Liver (tissue), 8 donors: ENCODE measurements at regions not wholly inside any gene's neighbourhood (a gene's known extent, or its start where the extent isn't known, plus 50 kb on each side); places are given as distances from the start of the nearest gene placed in this dataset.

Experiments
- DNase-seq: peaks from one replicate; pipeline ENCODE4 v3.0.0-alpha.2; 2017; ENCODE audit warnings: low spot score
- H3K27ac ChIP-seq, 2 donors: one replicate each; pipeline ENCODE4 v1.7.0; 2013; ENCODE audit warnings: inconsistent platforms in 2 of 2, low read length in 2 of 2, control low read depth in 1 of 2, low read depth in 1 of 2, mild to moderate bottlenecking in 1 of 2
- H3K27me3 ChIP-seq, 4 donors: one replicate each; pipeline versions ENCODE4 v1.6.1 to v1.7.0; 2013; ENCODE audit warnings: low read length in 3 of 4, inconsistent platforms in 1 of 4, mild to moderate bottlenecking in 1 of 4, moderate library complexity in 1 of 4; ENCODE audit not compliant: control insufficient read depth in 4 of 4, insufficient read depth in 4 of 4
- H3K36me3 ChIP-seq, 4 donors: one replicate each; pipeline versions ENCODE4 v1.6.1 to v1.7.0; 2013; ENCODE audit warnings: low read length in 3 of 4, mild to moderate bottlenecking in 3 of 4, low read depth in 1 of 4, moderate library complexity in 1 of 4; ENCODE audit not compliant: control insufficient read depth in 4 of 4, insufficient read depth in 3 of 4
- H3K4me1 ChIP-seq, 4 donors: one replicate each; pipeline versions ENCODE4 v1.6.1 to v1.7.0; 2013; ENCODE audit warnings: low read length in 3 of 4, mild to moderate bottlenecking in 3 of 4, moderate library complexity in 1 of 4; ENCODE audit not compliant: control insufficient read depth in 4 of 4, insufficient read depth in 4 of 4
- H3K4me3 ChIP-seq, 3 donors: one replicate each; pipeline versions ENCODE4 v1.6.1 to v1.7.0; 2013; ENCODE audit warnings: low read length in 3 of 3, control low read depth in 1 of 3, low read depth in 1 of 3, mild to moderate bottlenecking in 1 of 3
- H3K9ac ChIP-seq, 2 donors: one replicate each; pipeline ENCODE4 v1.7.0; 2013; ENCODE audit warnings: low read length in 2 of 2, mild to moderate bottlenecking in 2 of 2, moderate library complexity in 2 of 2, control low read depth in 1 of 2, low read depth in 1 of 2
- H3K9me3 ChIP-seq, 4 donors: one replicate each; pipeline versions ENCODE4 v1.6.1 to v1.7.0; 2013; ENCODE audit warnings: low read length in 3 of 4; ENCODE audit not compliant: control insufficient read depth in 4 of 4
- ATF3 ChIP-seq: IDR thresholded peaks from 2 replicates; pipeline ENCODE4 v1.6.1; 2016; ENCODE audit warnings: antibody characterized with exemption
- CTCF ChIP-seq: fragments of 150-350 bp; IDR thresholded peaks from 2 replicates; pipeline ENCODE4 v1.5.1; 2017; ENCODE audit warnings: improper control_type of control experiment, low read depth, low read length; ENCODE audit not compliant: missing input control
- FOXA1 ChIP-seq: IDR thresholded peaks from 2 replicates; pipeline ENCODE4 v1.6.1; 2016; ENCODE audit warnings: antibody characterized with exemption
- FOXA2 ChIP-seq: IDR thresholded peaks from 2 replicates; pipeline ENCODE4 v1.6.1; 2016; ENCODE audit warnings: antibody characterized with exemption
- GABPA ChIP-seq, 2 donors: IDR thresholded peaks in 1 of 2; conservative IDR thresholded peaks in 1 of 2; 2 replicates each; pipeline ENCODE4 v1.6.1; 2016; ENCODE audit warnings: antibody characterized with exemption in 2 of 2, mild to moderate bottlenecking in 1 of 2, moderate library complexity in 1 of 2
- HNF4A ChIP-seq, 2 donors: conservative IDR thresholded peaks; 2 replicates each; pipeline ENCODE4 v1.6.1; 2016; ENCODE audit warnings: antibody characterized with exemption in 2 of 2, mild to moderate bottlenecking in 2 of 2
- HNF4G ChIP-seq: IDR thresholded peaks from 2 replicates; pipeline ENCODE4 v1.6.1; 2016; ENCODE audit warnings: antibody characterized with exemption
- JUND ChIP-seq, 2 donors: IDR thresholded peaks; 2 replicates each; pipeline ENCODE4 v1.6.1; 2016; ENCODE audit warnings: antibody characterized with exemption in 2 of 2
- NR2F2 ChIP-seq: IDR thresholded peaks from 2 replicates; pipeline ENCODE4 v1.6.1; 2016; ENCODE audit warnings: antibody characterized with exemption
- RAD21 ChIP-seq, 2 donors: IDR thresholded peaks; 2 replicates each; pipeline ENCODE4 v1.6.1; 2016; ENCODE audit warnings: antibody characterized with exemption in 2 of 2, mild to moderate bottlenecking in 2 of 2
- REST ChIP-seq: IDR thresholded peaks from 2 replicates; pipeline ENCODE4 v1.6.1; 2016; ENCODE audit warnings: antibody characterized with exemption, mild to moderate bottlenecking
- SP1 ChIP-seq: IDR thresholded peaks from 2 replicates; pipeline ENCODE4 v1.6.1; 2018; ENCODE audit warnings: antibody characterized with exemption, mild to moderate bottlenecking
- YY1 ChIP-seq: IDR thresholded peaks from 2 replicates; pipeline ENCODE4 v1.6.1; 2016; ENCODE audit warnings: antibody characterized with exemption, mild to moderate bottlenecking
- WGBS: extraction: QIAGEN DNeasy Blood & Tissue Kit; methylation state at CpG from one replicate; pipeline ENCODE4 v1.1.7; 2013; 5-methylcytosine and 5-hydroxymethylcytosine counted together
- donor health status: healthy.
- donor health status: healthy.
- donor health status: healthy.
- donor health status: healthy.
- donor health status: healthy.

- Histone ChIP-seq H3K9me3 (no peaks in the 10 kb centered on the region), H3K4me3 (no peak overlapping the region), H3K4me1 (no peaks in the 10 kb centered on the region), H3K9ac (no peak overlapping the region), H3K27me3 (peaks cover 0 to 2% (median 0%) of the 10 kb centered on the region in 4 donors), H3K27ac (no peak overlapping the region), H3K36me3 (no peaks in the 10 kb centered on the region)
- WGBS: 70% methylated on average over 11 of the region's 11 CpGs
- no peak for DNase-seq
- TF ChIP-seq RAD21 (IDR thresholded peaks at IDR 0.05): no peak
- TF ChIP-seq GABPA (IDR thresholded peaks at IDR 0.05 in 1 of 2, conservative IDR thresholded peaks at IDR 0.05 in 1 of 2): no peak
- no peak for TF ChIP-seq NR2F2
Measured at GRCh38 chr4:59180161-59180560, 2020.0 kb upstream of the ADGRL3 start.

GRCh38 chr4:59180969-59181368 lies 2019.2 kb upstream of the ADGRL3 start:
- Histone ChIP-seq H3K9me3 (no peaks in the 10 kb centered on the region), H3K4me3 (no peak overlapping the region)
- TF ChIP-seq HNF4A (conservative IDR thresholded peaks at IDR 0.05): no peak
- no peak for TF ChIP-seq ATF3
- no peak for TF ChIP-seq YY1
- TF ChIP-seq GABPA (IDR thresholded peaks at IDR 0.05 in 1 of 2, conservative IDR thresholded peaks at IDR 0.05 in 1 of 2): no peak
- TF ChIP-seq RAD21 (IDR thresholded peaks at IDR 0.05): no peak
- no peak for TF ChIP-seq FOXA2
- no peak for TF ChIP-seq FOXA1
- TF ChIP-seq JUND (IDR thresholded peaks at IDR 0.05): no peak
- TF ChIP-seq NR2F2: no peak
- TF ChIP-seq HNF4G: no peak
- TF ChIP-seq SP1: no peak

GRCh38 chr4:59195839-59196238 lies 2004.3 kb upstream of the ADGRL3 start:
- no peaks in the 10 kb centered on the region for H3K9me3 ChIP-seq
- no peak overlapping the region for H3K9ac ChIP-seq
- no peak overlapping the region for H3K4me3 ChIP-seq
- no peaks in the 10 kb centered on the region for H3K36me3 ChIP-seq
- TF ChIP-seq REST: no peak
- no peak for TF ChIP-seq ATF3
- TF ChIP-seq CTCF: no peak
- H3K27ac ChIP-seq: no peak overlapping the region
- H3K4me1 ChIP-seq: no peaks in the 10 kb centered on the region
- no peak for DNase-seq
- 31% methylated on average over 2 of the region's 2 CpGs for WGBS
- H3K27me3 ChIP-seq: no peaks in the 10 kb centered on the region

More at GRCh38 chr4:59180969-59181368, 2019.2 kb upstream of the ADGRL3 start:
- Histone ChIP-seq H3K4me1 (no peaks in the 10 kb centered on the region), H3K36me3 (no peaks in the 10 kb centered on the region), H3K27me3 (peaks cover 0 to 2% (median 0%) of the 10 kb centered on the region in 4 donors), H3K9ac (no peak overlapping the region), H3K27ac (no peak overlapping the region)
- no peak for DNase-seq
